Uterus (tissue), 2 donors: ENCODE measurements at regions not wholly inside any gene's neighbourhood (a gene's known extent, or its start where the extent isn't known, plus 50 kb on each side); places are given as distances from the start of the nearest gene placed in this dataset.

Source experiments
- CTCF ChIP-seq, 4 experiments: fragments of 200-600 bp in 2 of 4; fragments of 450-650 bp in 2 of 4; sonication (generic) in 2 of 4; IDR thresholded peaks; one replicate each; pipeline ENCODE4 v1.5.1; 2016 to 2019; ENCODE audit warnings: antibody characterized with exemption in 4 of 4, mild to moderate bottlenecking in 2 of 4, moderate library complexity in 1 of 4
- POLR2A ChIP-seq, 2 donors: fragments of 450-650 bp; IDR thresholded peaks; one replicate each; pipeline ENCODE4 v1.6.1; 2016; ENCODE audit warnings: antibody characterized with exemption in 2 of 2, mild to moderate bottlenecking in 1 of 2, moderate library complexity in 1 of 2

GRCh38 chrX:12042615-12043014 lies 95.7 kb upstream of the FRMPD4 start:
- TF ChIP-seq CTCF (IDR thresholded peaks at IDR 0.05) (no peak), POLR2A (IDR thresholded peaks at IDR 0.05) (no peak)
